NCI-H2107 treated with DMSO at 0.1 percent for 48 hours (cell line): ENCODE measurements at regions not wholly inside any gene's neighbourhood (a gene's known extent, or its start where the extent isn't known, plus 50 kb on each side); places are given as distances from the start of the nearest gene placed in this dataset.
A peak's percentile ranks its signal among the peaks of the same experiment; 100 is the strongest.

Experiments used
- DNase-seq: peaks from one replicate; lab custom pipeline; 2025; ENCODE audit not compliant: unreplicated experiment; lab: John Stamatoyannopoulos, UW

GRCh38 chr11:110986016-110986415 lies 259.5 kb upstream of the POU2AF2 start:
- DNase-seq, result no peak

DNA sequence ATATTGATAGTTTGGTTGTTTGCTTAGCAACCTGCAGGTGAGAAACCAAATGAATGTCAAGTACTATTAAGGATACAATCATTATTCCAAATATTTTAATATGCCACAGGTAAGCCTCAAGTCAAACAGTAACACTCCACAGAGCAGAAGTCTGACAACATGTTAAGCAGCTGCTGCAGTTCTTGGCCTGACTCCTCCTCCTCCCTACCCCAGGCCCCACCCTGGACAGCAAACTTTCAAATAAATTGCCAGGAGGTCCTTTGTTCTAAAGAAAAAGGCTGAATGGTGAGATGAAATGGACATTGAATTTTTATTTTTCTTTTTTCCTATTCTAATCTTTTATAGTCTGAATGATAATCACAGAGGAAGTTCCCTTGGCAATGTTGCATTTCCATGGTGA lies 260.0 kb upstream of the POU2AF2 start:
- no peak for DNase-seq

DNA sequence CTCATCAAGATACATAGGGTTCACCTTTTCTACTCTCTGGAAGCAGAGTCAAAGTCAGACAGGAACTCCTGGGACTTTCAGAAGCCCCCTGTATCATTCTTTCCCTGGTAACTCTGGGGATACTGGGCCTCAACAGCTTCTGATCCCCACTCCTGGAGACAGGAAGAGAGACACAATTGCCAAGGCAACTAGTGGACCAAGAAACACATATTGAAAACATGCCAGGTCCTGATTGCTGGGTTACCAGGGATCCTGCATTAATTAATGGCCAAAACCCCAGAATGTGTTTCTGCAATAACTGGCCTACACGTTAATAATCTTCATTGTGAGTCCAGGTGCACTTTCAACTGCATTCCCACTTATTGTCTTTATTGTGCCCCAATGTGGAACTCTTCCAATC lies 260.8 kb upstream of the POU2AF2 start:
- DNase-seq, result no peak

DNA sequence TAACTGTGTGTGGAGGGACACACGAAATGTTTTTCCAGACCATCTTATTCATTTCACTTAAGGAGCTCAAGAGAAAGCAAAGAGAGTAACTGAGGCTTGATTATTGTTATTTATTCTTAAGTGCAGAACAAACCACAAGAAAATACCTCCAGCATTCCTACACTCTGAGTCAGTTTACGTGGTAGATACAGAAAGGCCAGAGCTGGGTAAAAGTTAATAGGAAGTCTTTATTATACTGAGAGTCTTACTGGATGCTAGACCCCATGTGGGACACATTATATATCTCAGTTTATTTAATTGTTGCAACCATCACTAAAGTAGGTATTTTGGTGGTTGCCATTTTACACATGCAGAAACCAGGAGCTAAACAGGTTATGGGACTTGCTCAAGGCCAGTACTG lies 261.4 kb upstream of the POU2AF2 start:
- no peak for DNase-seq

DNA sequence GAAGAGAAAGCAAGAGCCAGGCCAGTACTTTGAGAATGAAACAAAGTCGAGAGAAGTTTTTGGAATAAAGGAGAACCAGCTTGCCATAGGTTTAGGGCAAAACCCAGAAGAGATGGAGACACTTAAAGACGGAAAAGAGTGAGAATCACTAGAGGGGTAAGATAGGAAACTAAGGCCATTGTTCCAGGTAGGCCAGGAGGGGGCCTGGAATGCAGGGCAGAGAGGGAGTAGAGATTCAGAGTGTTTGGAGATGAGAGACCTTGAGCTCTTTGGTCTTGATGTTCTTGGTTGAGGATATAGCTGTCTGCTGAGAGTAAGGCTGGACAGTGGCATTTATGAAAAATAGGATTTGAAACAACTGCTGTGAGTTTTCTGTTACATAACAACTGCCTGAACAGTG lies 263.3 kb upstream of the POU2AF2 start:
- no peak for DNase-seq

- no peak for DNase-seq
Observed at GRCh38 chr11:110979696-110980095, 265.8 kb upstream of the POU2AF2 start.

DNA sequence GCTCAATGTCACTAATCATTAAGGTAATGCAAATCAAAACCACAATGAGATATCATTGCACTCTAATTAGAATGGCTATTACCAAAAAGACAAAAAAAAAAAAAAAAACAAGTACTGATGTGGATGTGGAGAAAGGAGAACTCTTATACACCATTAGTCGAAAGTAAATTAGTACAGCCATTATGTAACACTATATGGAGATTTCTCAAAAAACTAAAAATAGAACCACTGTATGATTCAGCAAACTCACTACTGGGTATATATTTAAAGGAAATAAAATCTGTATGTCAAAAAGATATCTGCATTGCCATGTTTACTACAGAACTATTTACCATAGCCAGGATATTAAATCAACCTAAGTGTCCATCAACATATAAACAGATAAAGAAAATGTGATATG lies 265.4 kb upstream of the ARHGAP20 start:
- no peak for DNase-seq

DNA sequence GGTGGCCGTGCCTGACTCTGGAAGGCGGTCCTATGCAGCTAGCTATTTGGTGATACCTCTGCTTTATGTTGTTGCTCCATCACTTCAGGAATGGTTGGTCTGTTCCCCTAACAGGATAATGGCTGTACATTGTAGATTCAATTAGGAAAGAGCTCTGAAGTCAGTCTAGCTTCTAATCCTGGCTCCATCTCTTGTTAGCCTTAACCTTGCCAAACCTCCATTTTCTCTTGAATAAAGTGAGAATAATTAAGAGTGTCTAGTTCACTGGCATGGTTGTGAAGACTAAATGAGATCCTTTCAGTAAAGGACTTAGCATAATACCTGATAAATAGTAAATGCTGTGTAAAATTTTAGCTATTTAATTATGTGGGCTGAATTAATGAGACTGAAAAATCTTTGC lies 262.5 kb upstream of the ARHGAP20 start:
- DNase-seq, result no peak

GRCh38 chr11:110973401-110973980 lies 261.3 kb upstream of the ARHGAP20 start:
- DNase-seq, result no peak

GRCh38 chr11:110972640-110973039 lies 260.4 kb upstream of the ARHGAP20 start:
- no peak for DNase-seq

- no peak for DNase-seq
Observed at GRCh38 chr11:110972106-110972505, 259.9 kb upstream of the ARHGAP20 start.

DNA sequence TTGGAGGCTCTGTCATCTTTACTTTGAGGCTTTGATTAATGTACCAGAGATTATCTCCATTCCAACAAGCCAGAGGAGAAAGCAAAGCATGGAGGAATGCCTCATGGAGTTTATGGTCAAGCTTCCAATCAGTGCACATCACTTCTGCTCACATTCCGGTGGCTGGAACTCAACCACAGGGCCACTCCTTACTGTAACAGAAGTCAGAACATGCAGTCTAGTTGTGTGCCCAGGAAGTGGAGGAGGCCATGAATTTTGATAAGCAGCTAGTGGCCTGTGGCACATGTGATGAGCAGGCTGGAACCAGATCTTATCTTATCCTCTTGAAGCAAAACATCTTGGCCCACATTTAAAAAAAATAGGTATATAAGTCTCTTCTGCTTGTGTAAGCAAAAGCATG lies 258.9 kb upstream of the ARHGAP20 start:
- DNase-seq, result no peak

DNA sequence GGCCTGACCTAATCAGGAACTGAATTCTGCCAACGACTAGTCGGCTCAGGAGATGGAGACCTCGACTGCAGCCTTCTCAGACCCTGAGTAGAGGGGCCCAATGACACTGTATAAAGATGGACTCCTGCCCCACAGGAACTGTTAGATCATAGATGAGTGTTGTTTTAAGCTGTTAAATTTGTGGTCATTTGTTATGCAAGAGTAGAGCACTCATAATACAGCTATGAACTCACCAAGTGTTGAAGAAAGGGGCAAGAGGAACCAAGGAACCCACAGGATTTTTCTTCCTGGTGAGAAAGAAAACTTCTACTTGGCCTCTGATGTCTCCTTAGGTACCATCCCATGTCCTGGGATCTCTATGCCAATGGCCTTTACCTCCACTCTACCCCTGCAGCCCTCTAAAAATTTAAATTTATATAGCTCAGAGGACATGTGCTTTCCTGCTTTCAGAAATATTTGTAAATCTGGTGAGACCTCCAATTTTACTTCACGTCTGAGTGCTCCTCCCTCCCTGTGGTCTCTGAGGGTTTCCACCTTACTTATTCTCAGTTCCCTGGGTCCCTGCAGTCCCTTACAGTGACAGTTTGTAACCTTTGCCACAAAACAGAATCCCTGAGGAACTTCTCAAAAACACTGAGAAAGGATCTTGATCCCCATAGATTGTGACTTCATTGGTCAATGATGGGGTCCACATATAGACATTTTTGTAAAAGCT lies 256.3 kb upstream of the ARHGAP20 start:
- no peak for DNase-seq

DNA sequence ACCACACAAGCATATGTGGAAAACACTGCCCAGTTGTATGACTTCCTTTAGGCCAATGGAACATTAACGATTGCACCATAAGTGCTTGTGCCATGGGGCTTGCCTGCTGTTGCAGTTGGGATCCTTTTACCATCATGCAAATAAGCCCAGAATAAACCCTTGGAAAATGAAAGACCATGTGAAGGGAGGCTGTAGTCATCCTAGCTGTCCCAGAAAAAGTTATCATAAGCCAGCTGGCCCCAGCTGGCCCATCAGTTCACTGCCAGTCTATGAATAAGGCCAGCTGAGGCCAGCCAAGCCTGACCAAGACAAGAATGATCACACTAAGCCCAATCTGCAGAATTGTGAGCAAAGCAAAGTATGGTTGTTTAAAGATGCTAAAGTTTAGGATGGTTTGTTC lies 253.9 kb upstream of the ARHGAP20 start:
- no peak for DNase-seq

GRCh38 chr11:110962921-110963320 lies 250.7 kb upstream of the ARHGAP20 start:
- no peak for DNase-seq

DNA sequence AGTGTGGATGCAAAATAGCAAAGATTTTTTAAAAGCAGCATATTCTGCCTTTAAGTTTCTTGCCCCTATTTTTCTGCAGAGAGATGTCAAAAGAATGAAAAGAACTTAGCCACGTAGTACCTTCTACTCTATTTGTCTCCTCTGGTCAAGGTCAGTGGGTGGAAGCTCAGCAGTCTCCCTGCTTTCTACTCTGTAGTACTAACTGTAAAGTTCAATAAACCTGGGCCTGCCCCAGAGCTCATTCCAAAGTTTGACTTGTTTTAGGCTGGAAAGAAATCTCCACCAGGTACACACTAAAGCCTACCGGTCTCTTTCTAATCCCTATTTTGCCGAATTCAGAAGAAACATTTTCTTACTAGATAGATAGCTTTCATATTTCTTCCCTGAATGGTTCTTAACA lies 247.9 kb upstream of the ARHGAP20 start:
- no peak for DNase-seq

GRCh38 chr11:110958216-110958615 lies 246.0 kb upstream of the ARHGAP20 start:
- DNase-seq, result no peak

DNA sequence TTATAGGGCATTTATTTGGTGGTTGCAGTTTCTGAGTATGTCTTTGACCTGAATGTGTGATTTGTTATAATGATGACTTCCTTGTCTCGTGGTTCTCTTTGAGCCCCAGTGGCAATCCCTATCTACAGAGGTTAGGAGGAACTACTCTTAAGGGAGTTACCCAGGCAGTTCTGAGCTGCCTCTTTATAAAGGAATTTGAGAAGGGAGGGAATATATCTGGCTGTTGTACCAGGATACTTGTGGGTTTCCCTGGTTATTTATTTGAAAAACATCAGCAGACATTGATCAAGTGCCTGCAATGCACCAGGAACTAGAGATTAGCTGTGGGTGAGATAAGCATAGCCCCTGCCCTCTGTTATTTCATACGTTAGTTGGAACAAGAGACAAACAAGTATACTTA lies 243.5 kb upstream of the ARHGAP20 start:
- no peak for DNase-seq

DNA sequence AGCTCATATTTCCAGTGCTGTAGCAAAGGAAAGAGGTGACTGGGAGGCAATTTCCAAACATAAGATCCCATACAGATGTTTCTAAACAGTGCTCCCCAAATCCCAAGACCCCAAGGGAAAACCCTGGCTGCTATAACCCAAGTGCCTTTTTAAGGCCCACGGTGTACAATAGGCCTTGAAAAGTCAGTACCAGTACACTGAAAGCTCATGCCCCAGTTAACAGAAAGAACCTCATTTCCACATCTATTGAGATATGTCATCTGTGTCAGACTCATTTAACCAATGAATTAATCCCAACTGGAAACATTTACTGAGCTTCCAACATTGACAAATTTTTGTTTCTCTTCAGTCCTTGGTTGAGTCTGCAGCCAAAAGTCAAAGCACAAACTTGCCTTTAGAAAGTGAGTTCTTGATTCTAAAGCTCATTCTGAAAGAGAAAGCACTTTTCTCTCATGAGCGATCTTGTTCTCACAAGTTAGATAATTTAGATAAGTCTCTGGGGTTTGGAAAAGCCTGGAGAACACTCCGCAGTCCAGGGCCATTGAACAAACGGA lies 239.8 kb upstream of the ARHGAP20 start:
- DNase-seq, result no peak

- DNase-seq, result peak; percentile 98
Observed at GRCh38 chr11:110951037-110951949, 239.1 kb upstream of the ARHGAP20 start.

- DNase-seq, result no peak
Observed at GRCh38 chr11:110948112-110948511, 235.9 kb upstream of the ARHGAP20 start.

DNA sequence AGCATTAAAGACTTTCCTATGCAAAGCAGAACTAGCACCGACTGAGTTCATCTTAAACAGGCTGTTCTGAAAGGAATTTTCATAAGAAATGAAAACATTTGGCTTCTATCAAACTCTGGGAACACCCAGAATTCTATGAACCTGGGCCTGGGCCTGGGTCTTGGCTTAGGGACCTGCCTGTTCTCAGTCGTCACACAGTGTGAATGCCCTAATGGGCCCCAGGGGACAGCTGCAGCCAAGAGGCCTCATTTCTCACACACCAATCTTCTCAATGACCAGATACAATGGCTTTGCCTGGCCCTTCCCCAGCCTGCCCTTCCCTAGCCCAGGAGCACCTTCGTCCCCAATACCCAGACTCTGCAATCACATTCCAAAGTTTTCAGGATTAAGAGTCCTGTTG lies 234.9 kb upstream of the ARHGAP20 start:
- DNase-seq, result no peak
